GM12878 (cell line): ENCODE measurements at regions not wholly inside any gene's neighbourhood (a gene's known extent, or its start where the extent isn't known, plus 50 kb on each side); places are given as distances from the start of the nearest gene placed in this dataset.

Experiments used
- ATAC-seq: fragments of 200-7000 bp; cut with Tn5 transposase; 3 replicates; pipeline ENCODE4 v1.9.1; 2020; ENCODE audit warnings: mild to moderate bottlenecking, moderate library complexity
- BruUV-seq: library from RNA; stranded (reverse); fragments of 400-500 nt; replicated peaks from 2 replicates; lab custom pipeline; 2021; lab: Mats Ljungman, UMichigan
- CTCF ChIA-PET: fragments of 300-600 bp; sonication (Branson Sonifier 250); formaldehyde crosslinking; extraction: SDS; loops from one replicate; lab custom pipeline; 2021; ENCODE audit warnings: inconsistent platforms; lab: Yijun Ruan, JAX
- POLR2A ChIA-PET: fragments of 350-600 bp; formaldehyde crosslinking; extraction: SDS; loops from one replicate; lab custom pipeline; 2021; ENCODE audit warnings: inconsistent platforms; lab: Charles Lee
- RAD21 ChIA-PET: fragments of 300-600 bp; sonication (Branson Sonifier 250); formaldehyde crosslinking; loops from one replicate; lab custom pipeline; 2023; ENCODE audit warnings: antibody characterized with exemption; ENCODE audit not compliant: unreplicated experiment; lab: Charles Lee
- SMC1A ChIA-PET: fragments of 300-600 bp; sonication (Branson Sonifier 250); formaldehyde crosslinking; loops from one replicate; lab custom pipeline; 2023; ENCODE audit not compliant: unreplicated experiment, uncharacterized antibody; lab: Charles Lee
- DNase-seq: peaks from one replicate; pipeline ENCODE4 v3.0.0-alpha.2; 2011; ENCODE audit warnings: low read depth, low spot score
- FAIRE-seq: peaks from 3 replicates; lab custom pipeline; 2011; peaks lifted over from hg19 to GRCh38; lab: Jason Lieb, UNC
- H2AFZ ChIP-seq: 2 replicates; pipeline ENCODE4 v1.6.0; 2011; ENCODE audit warnings: low read depth, low read length, control low read depth; ENCODE audit not compliant: control insufficient read depth
- H3K27ac ChIP-seq: 2 replicates; pipeline ENCODE4 v1.5.1; 2011; ENCODE audit warnings: control low read depth; ENCODE audit not compliant: control insufficient read depth, insufficient read depth
- H3K27me3 ChIP-seq, 2 experiments: replicated peaks in 1 of 2; 2 replicates each; pipeline versions ENCODE4 v1.6.0 to v1.6.1; 2011; ENCODE audit warnings: low read length in 1 of 2; ENCODE audit not compliant: control insufficient read depth in 2 of 2, insufficient read depth in 2 of 2
- H3K36me3 ChIP-seq, 2 experiments: 2 replicates each; pipeline ENCODE4 v1.5.1; 2011; ENCODE audit warnings: low read length in 1 of 2; ENCODE audit not compliant: control insufficient read depth in 2 of 2, insufficient read depth in 2 of 2
- H3K4me1 ChIP-seq: 2 replicates; pipeline ENCODE4 v1.6.1; 2011; ENCODE audit warnings: mild to moderate bottlenecking, low read length, moderate library complexity, mixed read lengths; ENCODE audit not compliant: control insufficient read depth, insufficient read depth
- H3K4me2 ChIP-seq: 2 replicates; pipeline ENCODE4 v1.6.0; 2011; ENCODE audit warnings: control low read depth; ENCODE audit not compliant: control insufficient read depth, insufficient read depth
- H3K4me3 ChIP-seq: fragments of 200-600 bp; sonication (generic); 2 replicates; pipeline ENCODE4 v1.5.1; 2016
- H3K79me2 ChIP-seq: 2 replicates; pipeline ENCODE4 v1.6.0; 2011; ENCODE audit warnings: low read length; ENCODE audit not compliant: control insufficient read depth, insufficient read depth
- H3K9ac ChIP-seq: 2 replicates; pipeline ENCODE4 v1.8.0; 2011; ENCODE audit warnings: low read length, control low read depth, mixed read lengths; ENCODE audit not compliant: control insufficient read depth, insufficient read depth
- H3K9me3 ChIP-seq: replicated peaks from 3 replicates; pipeline ENCODE4 v1.5.1; 2011; ENCODE audit warnings: mild to moderate bottlenecking, low read length; ENCODE audit not compliant: control insufficient read depth, insufficient read depth
- H4K20me1 ChIP-seq: 2 replicates; pipeline ENCODE4 v1.6.0; 2011; ENCODE audit not compliant: control insufficient read depth, insufficient read depth
- BCLAF1 ChIP-seq: fragments of 450-650 bp; IDR thresholded peaks from 2 replicates; pipeline ENCODE4 v1.6.1; 2017; ENCODE audit warnings: antibody characterized with exemption, mild to moderate bottlenecking, moderate library complexity
- BRCA1 ChIP-seq: IDR thresholded peaks from 2 replicates; pipeline ENCODE4 v1.6.1; 2011; ENCODE audit warnings: low read depth, low read length, improper control_type of control experiment
- ESRRA ChIP-seq: IDR thresholded peaks from 2 replicates; pipeline ENCODE4 v1.6.1; 2012; ENCODE audit warnings: mild to moderate bottlenecking, low read length, improper control_type of control experiment
- GABPA ChIP-seq: IDR thresholded peaks from 2 replicates; pipeline ENCODE4 v1.6.1; 2014; ENCODE audit warnings: antibody characterized with exemption, low read depth, mild to moderate bottlenecking, inconsistent platforms
- GATAD2B ChIP-seq: fragments of 450-650 bp; conservative IDR thresholded peaks from 2 replicates; pipeline ENCODE4 v1.6.1; 2017; ENCODE audit warnings: low read depth, mild to moderate bottlenecking, moderate library complexity
- MXI1 ChIP-seq: fragments of 150-350 bp; IDR thresholded peaks from 2 replicates; pipeline ENCODE4 v1.6.1; 2011; ENCODE audit warnings: low read depth, mild to moderate bottlenecking, inconsistent platforms, low read length, improper control_type of control experiment
- TCF3 ChIP-seq: IDR thresholded peaks from 2 replicates; pipeline ENCODE4 v1.6.1; 2012; ENCODE audit warnings: low read depth, mild to moderate bottlenecking, low read length, borderline replicate concordance; ENCODE audit not compliant: insufficient read depth
- WGBS: methylation state at CpG from one replicate; pipeline ENCODE4 v1.1.6; 2016; ENCODE audit warnings: low lambda C conversion rate; ENCODE audit not compliant: insufficient replicate concordance, insufficient coverage; ENCODE audit errors: missing lambda C conversion rate; 5-methylcytosine and 5-hydroxymethylcytosine counted together
- in situ Hi-C: fragments of 300-500 bp; cut with MboI; formaldehyde crosslinking; loops from 9 replicates; pipeline ENCODE4 v1.14.3; 2018; ENCODE audit warnings: mixed read lengths
- intact Hi-C: fragments of 100-400 bp; cut with micrococcal nuclease; formaldehyde crosslinking; loops from one replicate; pipeline ENCODE4 v1.14.2; 2022; ENCODE audit not compliant: unreplicated experiment
- TF ChIP-seq, protein P1 (sequence below): fragments of 450-650 bp; IDR thresholded peaks from 2 replicates; pipeline ENCODE4 v1.6.1; 2016; ENCODE audit warnings: mild to moderate bottlenecking
- TF ChIP-seq, protein P2 (sequence below): fragments of 450-650 bp; IDR thresholded peaks from 2 replicates; pipeline ENCODE4 v1.6.1; 2017; ENCODE audit warnings: borderline replicate concordance

DNA sequence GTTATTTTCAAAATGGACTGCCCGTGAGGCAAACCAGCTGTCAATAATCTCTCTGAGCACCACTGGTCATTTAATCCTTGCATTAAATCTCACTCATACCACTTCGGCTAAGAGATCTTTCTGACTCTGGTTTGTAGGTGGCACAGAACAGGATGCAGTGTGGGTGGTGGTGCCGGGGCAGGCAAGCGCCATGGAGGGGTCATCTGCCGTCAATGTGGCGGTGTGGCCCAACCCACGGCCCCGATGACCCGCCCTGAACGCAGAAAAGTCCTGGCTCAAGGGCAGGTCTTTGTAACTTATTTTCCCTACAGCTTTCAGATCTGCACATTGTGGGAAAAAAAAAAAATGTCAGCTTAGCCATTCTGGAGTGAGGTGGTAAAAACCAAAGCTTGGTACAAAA lies 73.2 kb upstream of the MGMT start:
- Histone ChIP-seq H4K20me1 (no peaks in the 10 kb centered on the region), H3K9me3 (no peaks in the 10 kb centered on the region), H3K27me3 (no peaks in the 10 kb centered on the region), H3K4me2 (no peak overlapping the region), H2AFZ (no peak overlapping the region), H3K27ac (no peak overlapping the region), H3K9ac (no peak overlapping the region), H3K79me2 (no peaks in the 10 kb centered on the region), H3K36me3 (no peaks in the 10 kb centered on the region), H3K4me1 (no peaks in the 10 kb centered on the region), H3K4me3 (no peak overlapping the region)
- no TSS peak for BruUV-seq
- intact Hi-C loops (no loop called here), in situ Hi-C loops (no loop called here)
- no peak for ATAC-seq
- WGBS = 18% methylated on average over 10 of the region's 10 CpGs
- ChIA-PET SMC1A (no interaction called here), POLR2A (no interaction called here), CTCF (no interaction called here), RAD21 (no interaction called here)
- no peak for FAIRE-seq
- no peak for DNase-seq
- TF ChIP-seq GABPA (no peak), TCF3 (no peak), MXI1 (no peak), BCLAF1 (no peak), GATAD2B (no peak), ESRRA (no peak), BRCA1 (no peak)
- TF ChIP-seq, protein P1, sequence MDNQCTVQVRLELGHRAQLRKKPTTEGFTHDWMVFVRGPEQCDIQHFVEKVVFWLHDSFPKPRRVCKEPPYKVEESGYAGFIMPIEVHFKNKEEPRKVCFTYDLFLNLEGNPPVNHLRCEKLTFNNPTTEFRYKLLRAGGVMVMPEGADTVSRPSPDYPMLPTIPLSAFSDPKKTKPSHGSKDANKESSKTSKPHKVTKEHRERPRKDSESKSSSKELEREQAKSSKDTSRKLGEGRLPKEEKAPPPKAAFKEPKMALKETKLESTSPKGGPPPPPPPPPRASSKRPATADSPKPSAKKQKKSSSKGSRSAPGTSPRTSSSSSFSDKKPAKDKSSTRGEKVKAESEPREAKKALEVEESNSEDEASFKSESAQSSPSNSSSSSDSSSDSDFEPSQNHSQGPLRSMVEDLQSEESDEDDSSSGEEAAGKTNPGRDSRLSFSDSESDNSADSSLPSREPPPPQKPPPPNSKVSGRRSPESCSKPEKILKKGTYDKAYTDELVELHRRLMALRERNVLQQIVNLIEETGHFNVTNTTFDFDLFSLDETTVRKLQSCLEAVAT = no peak
- TF ChIP-seq, protein P2, sequence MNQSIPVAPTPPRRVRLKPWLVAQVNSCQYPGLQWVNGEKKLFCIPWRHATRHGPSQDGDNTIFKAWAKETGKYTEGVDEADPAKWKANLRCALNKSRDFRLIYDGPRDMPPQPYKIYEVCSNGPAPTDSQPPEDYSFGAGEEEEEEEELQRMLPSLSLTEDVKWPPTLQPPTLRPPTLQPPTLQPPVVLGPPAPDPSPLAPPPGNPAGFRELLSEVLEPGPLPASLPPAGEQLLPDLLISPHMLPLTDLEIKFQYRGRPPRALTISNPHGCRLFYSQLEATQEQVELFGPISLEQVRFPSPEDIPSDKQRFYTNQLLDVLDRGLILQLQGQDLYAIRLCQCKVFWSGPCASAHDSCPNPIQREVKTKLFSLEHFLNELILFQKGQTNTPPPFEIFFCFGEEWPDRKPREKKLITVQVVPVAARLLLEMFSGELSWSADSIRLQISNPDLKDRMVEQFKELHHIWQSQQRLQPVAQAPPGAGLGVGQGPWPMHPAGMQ = no peak
